GM19467 (cell line): ENCODE measurements at regions not wholly inside any gene's neighbourhood (a gene's known extent, or its start where the extent isn't known, plus 50 kb on each side); places are given as distances from the start of the nearest gene placed in this dataset.
"Not testable (repeated sequence)": the region's sequence is repeated elsewhere in the genome, so short reads cannot be mapped to it uniquely, and the experiment has no call there.

Experiments
- ATAC-seq: cut with Tn5 transposase; IDR thresholded peaks from one replicate; pipeline ENCODE4 v1.9.1; 2021; ENCODE audit warnings: mild to moderate bottlenecking, moderate library complexity; ENCODE audit not compliant: unreplicated experiment

DNA sequence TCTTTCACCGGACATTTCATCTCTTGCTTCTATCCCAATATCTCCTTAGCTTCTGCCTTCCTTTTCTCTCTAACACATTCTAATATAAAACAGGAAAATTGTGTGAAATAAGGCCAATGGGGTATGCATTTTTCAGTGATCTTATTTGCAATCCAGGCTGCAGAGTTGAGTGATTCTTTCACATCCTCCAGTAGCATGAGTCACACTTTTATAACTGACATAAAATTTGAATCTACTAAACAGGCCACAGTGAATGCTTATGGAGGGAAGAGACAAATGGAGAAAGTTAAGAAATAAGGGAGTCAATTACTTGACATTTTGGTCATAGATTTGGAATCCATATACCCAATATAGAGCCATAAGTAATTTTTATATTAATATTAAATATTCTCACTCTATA lies 1037.0 kb upstream of the SPRY2 start:
- no peak for ATAC-seq

DNA sequence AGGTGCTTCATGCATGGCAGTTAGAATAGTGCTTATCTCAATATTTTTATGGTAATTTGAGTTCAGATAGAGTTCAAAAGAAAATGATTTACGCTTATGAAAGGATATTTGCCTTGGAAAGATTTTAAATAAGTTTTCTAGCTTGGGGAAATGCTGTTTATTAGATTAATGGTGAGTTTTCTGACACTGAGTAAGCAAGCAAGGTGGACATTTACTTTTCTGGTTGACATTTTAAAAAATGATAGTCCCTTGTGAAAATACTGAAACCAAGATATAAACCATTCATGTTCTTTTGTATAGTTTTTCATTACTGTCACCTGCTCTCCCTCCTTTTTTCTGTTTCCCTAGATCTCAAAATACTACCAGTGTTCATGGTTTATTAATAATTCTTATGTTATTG lies 1034.8 kb upstream of the SPRY2 start:
- no peak for ATAC-seq

DNA sequence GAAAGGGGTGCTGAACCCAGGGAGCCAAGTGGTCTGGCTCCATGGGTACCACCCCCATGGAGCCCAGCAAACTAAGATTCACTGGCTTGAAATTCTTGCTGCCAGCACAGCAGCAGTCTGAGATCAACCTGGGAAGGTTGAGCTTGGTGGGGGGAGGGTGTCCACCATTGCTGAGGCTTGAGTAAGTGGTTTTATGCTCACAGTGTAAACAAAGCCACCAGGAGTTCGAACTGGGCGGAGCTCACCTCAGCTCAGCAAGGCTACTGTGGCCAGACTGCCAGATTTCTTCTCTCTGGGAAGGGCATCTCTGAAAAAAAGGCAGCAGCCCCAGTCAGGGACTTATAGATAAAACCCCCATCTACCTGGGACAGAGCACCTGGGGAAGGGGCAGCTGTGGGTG lies 1021.8 kb upstream of the SPRY2 start:
- ATAC-seq = not testable (repeated sequence)

DNA sequence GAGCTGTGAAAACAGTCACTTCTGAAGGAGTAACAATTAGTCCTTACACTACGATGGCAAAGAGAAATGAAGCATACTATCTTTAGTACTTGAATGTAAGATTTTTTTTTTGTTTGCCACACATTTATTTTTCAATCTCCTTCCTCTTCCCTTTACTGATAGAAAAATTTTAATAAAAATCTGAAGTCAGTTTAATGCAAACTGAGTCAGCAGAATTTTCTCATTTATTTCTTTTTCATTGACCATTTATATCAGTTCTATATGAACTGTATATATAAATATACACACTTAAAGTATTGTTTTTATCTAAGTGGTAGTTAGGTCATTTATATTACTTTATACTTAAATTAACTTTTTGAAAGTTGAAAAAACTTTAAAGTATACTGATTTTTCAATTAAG lies 1009.1 kb upstream of the SPRY2 start:
- no peak for ATAC-seq

DNA sequence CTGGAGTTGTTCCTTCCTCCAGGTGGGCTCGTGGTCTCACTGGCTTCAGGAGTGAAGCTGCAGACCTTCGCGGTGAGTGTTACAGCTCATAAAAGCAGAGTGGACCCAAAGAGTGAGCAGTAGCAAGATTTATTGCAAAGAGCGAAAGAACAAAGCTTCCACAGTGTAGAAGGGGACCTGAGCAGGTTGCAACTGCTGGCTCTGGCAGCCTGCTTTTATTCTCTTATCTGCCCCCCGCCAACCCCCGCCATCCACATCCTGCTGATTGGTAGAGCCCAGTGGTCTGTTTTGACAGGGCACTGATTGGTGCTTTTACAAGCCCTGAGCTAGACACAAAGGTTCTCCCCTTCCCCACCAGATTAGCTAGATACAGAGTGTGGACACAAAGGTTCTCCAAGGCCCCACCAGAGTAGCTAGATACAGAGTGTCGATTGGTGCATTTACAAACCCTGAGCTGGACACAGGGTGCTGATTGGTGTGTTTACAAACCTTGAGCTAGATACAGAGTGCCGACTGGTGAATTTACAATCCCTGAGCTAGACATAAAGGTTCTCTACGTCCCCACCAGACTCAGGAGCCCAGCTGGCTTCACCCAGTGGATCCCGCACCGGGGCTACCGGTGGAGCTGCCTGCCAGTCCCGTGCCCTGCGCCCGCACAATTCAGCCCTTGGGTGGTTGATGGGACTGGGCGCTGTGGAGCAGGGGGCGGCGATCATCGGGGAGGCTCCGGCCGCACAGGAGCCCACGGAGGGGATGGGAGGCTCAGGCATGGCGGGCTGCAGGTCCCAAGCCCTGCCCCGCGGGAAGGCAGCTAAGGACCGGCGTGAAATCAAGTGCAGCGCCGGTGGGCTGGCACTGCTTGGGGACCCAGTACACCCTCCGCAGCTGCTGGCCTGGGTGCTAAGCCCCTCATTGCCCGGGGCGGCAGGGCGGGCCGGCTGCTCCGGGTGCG lies 999.5 kb upstream of the SPRY2 start:
- ATAC-seq = not testable (repeated sequence)

DNA sequence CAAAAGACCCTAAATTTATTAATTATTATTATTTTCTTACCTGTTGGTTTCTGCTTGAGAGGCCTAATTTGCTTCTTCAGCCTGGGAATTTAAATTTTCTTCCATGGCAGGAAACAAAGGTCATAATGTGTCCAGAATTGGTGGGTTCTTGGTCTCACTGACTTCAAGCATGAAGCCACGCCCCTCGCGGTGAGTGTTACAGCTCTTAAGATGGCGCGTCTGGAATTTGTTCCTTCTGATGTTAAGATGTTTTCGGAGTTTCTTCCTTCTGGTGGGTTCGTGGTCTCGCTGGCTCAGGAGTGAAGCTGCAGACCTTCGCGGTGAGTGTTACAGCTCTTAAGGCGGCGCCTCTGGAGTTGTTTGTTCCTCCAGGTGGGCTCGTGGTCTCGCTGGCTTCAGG lies 998.7 kb upstream of the SPRY2 start:
- ATAC-seq = not testable (repeated sequence)

DNA sequence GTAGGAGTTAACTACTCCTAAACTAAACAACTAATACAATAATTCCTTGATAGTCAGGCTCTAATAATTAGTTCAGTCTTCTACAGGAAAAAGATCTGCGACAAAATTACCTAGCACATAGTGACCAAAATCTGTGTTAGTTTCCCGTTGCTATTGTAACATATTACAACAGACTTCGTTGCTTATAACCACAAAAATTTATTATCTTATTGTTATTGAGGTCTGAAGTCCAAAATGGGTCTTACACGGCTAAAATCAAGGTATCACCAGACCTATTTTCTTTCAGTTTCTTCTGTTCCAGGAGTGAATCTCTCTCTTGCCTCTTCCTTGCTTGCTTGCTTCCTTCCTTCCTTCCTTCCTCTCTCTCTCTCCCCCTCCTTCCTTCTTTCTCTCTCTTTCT lies 993.6 kb upstream of the SPRY2 start:
- ATAC-seq = no peak

DNA sequence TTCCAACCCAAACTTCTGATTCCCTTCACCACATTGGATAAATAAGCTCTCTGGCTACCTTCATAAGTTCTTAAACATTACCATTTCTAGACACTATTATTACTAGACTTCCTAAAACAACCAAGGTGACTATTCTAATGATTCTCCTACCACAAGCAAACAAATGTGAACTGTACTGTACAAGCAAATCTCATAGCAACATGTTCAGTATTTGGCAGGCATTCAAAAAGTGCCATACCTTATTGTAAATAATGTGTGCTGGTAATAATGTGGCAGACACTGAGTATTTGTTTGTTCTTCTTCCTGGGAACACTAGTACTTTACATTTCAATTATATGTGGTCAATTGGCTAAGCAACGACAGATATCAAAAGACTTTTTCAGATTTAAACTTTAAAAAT lies 986.0 kb upstream of the SPRY2 start:
- no peak for ATAC-seq

DNA sequence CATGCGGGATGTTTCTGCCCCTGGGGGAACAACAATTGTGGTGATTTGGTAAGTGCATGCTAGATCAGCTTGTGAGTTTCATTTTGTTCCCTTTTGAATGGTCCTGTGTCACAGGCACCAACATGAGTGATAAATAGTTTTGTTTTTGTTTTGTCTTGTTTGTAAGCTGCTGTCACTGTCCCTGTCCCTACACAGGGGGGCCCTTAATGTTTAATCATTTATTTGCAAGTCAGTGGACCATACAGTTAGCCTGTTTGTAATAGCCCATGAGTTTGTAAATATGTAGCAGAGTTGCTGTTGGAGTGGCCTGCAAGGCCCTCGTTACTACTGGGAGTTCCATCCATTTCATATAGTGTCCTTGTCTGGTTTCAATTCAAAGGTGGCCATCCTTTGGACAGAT lies 979.6 kb upstream of the SPRY2 start:
- ATAC-seq = no peak

DNA sequence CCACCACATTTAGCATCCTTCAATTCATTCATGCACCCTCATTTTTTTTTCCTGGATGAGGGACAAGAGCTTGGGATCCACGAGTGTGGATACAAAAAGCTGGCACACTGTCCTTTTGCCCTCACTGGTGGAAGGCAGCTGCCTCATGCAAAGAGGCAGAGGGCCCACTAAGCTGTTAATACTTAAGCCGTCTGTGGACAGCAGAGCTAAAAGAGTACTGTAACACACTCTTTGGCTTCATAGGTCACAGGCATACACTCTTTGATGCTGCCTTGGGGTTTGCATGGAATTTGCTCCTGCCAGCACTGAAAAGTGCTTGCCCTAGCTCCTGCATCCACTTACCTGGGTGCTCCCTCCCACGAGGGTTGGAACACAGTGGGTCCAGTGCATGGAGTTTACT lies 978.4 kb upstream of the SPRY2 start:
- ATAC-seq = no peak

DNA sequence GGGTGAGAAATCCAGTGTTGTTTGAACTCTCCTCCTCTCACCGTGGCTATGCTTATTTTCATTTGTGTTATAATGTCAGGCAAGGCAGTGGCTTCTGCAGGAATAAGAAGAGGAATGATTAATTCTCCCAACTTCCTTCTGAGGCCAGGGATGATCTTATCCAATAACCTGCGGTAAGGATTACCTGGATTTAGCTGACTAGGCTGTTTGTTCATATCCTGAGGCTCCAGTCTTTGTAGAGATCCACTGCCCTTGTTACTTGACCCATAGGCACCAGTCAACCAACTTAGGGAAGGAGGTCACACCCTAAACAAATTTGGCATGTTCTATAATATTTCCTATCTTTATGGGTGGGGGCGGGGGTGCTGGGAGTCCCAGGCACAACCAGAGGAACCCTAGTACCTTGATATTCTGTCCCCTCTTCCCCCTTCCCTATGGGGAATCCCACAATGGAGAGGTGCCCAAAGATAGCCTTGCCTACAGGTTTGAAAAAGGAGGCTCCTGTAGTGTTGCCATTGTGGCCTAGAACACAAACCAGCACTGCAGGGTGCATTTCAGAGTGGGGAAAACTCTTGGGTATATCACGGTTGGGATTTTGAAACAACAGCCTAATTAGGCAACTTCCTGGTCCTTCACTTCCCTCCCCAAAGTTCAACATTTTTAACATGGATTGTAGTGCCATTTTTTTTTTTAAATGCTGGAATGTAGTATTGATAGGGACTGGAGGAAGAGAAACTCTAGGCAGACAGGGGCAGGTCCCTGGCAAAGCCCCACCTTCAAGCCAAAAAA lies 977.5 kb upstream of the SPRY2 start:
- no peak for ATAC-seq

DNA sequence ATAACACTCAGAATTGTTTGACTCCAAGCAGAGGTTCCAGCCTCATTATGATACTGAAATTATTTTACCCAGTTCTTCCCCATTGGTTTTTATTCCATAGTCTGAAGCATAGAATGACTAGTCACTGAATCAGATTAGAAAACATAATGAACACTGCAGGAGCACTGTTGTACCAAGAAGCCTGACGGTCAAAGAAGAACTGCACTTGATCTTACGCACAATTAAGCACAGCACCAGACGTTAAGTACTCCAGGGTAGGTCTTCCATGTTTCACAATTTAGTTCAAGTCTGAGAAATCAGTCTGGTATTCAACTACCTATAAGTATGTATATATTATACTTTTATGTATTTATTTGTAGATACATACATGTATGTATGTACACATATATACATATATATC lies 973.5 kb upstream of the SPRY2 start:
- ATAC-seq = no peak

DNA sequence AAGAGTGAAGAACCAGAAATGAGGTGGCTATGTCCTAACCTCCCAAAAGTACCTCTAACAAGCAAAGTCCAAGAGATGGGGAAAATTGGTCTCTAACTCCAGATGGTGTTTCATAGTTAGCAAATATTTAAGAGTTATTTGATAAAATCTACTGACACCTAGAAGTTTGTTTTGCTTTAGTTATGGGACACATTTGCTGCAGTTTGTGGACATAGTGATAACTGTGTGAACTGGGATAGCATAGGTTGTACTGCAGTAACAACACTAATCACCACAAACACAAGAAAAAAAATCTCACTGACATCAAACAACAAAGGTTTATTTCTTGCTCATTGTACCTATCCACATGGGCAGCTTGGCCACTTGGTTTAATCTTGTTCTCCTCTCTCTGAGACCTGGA lies 965.0 kb upstream of the SPRY2 start:
- no peak for ATAC-seq

DNA sequence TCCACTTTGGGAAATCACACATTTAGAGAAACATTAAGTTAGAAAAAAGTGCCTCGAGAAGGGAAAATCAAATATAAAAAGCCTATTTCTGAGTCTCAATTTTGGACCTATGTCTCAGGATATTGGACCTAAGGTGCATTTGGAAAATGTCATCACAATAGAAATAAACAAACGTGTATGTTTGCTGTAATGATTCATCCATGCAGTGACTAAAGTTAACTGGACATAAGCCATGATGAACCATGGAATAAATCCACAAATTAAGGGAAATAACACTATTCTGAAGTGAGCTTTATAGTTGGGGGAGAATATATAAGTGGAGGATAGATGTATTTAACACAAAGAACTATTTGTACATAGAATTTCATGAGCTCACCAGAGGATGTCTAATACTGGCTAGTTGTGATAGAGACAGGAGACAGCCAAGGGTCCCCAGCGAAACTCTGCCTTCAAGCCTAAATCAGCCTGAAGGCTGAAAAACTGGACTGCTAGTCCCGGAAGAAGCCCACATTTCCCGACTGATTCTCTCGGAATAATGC lies 963.3 kb upstream of the SPRY2 start:
- no peak for ATAC-seq

DNA sequence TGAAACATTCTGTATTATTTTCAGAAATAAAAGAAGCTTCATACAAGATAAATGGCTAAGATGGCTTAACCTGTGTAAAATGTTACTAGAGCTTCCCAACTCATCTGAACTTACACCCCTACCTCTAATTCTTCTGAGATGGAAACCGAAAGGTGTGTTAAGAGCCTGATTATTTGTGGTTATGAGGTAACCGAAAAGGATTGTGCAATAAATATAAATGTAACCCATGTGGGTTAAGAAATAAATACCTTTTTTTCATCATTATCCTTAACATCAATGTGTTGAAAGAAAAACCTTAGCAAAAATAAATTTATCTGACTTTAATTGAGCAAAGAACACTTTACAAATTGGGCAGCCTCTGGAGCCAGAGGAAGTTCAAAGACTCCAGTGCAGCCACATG lies 961.8 kb upstream of the SPRY2 start:
- ATAC-seq = no peak

DNA sequence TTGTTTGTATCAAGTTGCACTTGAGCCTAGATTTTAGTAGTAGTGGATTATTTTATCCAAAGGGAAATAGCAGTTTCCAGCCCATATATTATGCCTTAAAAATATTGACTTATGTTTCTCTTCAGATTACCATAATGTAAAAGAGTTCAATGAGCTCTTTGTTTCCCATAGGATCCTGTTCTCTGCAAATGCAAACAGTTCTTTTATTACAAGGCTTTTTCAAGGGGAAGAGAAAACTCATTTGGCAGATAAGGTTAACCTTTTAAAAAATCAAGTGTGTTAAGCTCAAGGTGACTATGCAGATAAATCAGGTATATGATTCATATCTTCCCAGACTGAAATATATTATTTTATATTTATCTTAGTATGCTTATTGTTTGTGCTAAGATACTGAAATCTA lies 961.2 kb upstream of the SPRY2 start:
- no peak for ATAC-seq

DNA sequence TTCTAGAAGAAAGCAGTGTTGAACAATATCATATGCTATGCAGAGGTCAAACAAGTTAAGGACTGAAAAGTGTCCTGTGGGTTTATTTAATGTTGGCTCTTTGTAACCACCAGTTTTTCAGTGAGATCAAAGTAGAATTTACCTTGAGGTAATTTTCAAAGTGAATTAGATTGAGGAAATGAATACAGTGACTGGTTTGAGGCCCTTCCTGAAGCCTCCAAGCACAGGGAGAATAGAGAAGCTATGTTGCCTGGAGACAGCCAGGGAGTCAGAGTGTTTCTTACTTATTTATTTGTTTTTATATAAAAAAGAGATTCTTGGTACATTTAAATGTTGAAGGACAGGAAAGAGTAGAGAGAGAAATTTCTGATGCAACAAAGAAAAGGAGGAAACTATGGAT lies 954.3 kb upstream of the SPRY2 start:
- ATAC-seq = no peak

DNA sequence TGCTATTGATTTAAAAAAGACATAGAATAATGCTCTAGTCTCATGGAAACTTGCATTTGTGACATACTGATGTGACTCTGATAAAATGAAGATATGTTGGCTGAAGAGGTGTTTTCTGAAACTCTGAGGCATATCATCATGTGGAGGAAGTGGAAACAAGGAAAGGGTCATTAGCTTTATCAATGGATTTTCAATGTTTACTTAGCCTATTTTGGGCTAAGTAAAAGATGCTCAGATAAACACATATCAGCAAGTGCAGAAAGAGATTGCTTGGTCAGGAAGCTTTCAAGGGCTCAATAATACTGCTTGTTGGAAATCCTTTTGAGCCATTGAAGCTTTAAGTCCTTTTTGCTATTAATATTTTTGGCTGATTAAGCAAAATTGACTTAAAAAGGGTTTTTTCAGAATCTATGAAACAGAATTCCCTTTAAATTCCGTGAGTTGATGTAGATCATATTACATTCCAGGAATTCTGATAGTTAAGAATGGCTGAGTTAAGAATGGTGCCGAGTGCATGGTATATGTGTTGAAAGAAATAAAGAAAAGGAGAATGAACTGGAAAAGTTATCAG lies 952.8 kb upstream of the SPRY2 start:
- no peak for ATAC-seq

DNA sequence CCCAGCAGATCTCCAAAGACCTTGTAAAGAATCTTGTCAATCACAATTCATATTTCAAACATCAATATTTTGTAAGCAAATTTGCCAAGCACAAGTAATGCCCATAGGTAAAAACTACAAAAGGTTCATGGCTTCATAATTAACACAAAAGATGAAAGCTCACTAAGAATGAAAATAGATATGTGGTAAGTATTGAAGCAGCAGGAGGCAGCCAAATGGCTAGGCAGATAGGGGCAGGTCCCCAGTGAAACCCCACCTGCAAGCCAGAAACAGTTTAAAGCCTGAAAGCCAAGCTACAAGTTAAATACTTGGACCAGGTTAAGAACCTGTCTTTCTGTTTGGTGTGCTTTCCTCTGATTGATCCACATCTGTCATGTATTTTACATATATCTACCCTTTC lies 942.6 kb upstream of the SPRY2 start:
- no peak for ATAC-seq

DNA sequence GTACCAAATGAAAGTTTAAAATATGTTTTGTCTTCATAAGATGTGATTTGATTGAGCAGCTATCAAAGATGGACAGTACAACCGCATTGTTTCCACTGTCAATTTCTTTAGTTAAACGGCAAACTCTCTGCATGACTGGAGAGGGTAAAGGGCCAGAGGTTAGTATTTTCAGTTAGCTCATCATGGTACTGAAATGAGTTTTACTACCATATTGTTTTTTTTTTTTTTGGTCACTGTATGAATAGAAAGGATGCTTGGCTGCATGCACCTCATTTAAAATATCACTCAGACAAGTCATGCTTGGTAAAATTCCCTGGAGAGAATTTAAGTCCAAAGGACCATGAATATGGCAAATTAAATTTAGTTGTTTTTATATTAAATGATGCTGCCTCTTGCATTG lies 942.1 kb upstream of the SPRY2 start:
- no peak for ATAC-seq

DNA sequence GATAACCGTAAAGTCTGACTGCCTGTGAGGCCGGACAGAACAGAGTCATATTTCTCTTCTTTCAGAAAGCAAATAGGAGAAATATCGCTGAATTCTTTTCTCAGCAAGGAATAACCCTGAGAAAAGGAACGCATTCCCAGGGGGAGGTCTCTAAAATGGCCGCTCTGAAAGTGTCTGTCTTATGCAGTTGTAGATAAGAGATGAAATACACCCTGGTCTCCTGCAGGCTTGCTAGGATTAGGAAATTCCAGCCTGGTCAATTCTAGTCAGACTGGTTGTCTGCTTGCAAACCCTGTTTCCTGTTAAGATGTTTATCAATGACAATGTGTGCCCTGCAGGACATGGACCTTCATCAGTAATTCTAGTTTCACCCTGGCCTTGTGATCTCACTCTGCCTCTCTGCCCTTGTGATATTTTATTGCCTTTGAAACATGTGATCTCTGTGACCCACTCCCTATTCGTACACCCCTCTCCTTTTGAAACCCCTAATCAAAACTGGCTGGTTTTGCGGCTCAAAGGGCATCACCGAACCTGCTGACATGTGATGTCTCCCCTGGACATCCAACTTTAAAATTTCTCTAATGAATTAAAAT lies 934.8 kb upstream of the SPRY2 start:
- ATAC-seq = no peak
